Lung (tissue), 11 donors: ENCODE measurements at regions not wholly inside any gene's neighbourhood (a gene's known extent, or its start where the extent isn't known, plus 50 kb on each side); places are given as distances from the start of the nearest gene placed in this dataset.

ENCODE experiments used
- ATAC-seq: fragments of 200-7000 bp; cut with Tn5 transposase; one replicate; pipeline ENCODE4 v1.9.1; 2020; ENCODE audit warnings: moderate number of reproducible peaks; ENCODE audit not compliant: insufficient read depth, low FRiP score
- DNase-seq, 3 donors: peaks; one replicate each; pipeline ENCODE4 v3.0.0-alpha.2; 2013 to 2017
- H3K27ac ChIP-seq, 2 donors: one replicate each; pipeline ENCODE4 v1.5.1; 2013; ENCODE audit warnings: mild to moderate bottlenecking in 2 of 2, moderate library complexity in 2 of 2, control low read depth in 1 of 2, inconsistent platforms in 1 of 2, low read depth in 1 of 2, low read length in 1 of 2
- H3K27me3 ChIP-seq, 3 donors: one replicate each; pipeline ENCODE4 v1.5.1; 2013; ENCODE audit warnings: low read length in 2 of 3; ENCODE audit not compliant: control insufficient read depth in 3 of 3, insufficient read depth in 3 of 3
- H3K36me3 ChIP-seq, 4 donors: one replicate each; pipeline ENCODE4 v1.5.1; 2013; ENCODE audit warnings: low read length in 4 of 4, mild to moderate bottlenecking in 1 of 4, moderate library complexity in 1 of 4; ENCODE audit not compliant: control insufficient read depth in 4 of 4, insufficient read depth in 4 of 4
- H3K4me1 ChIP-seq, 5 donors: one replicate each; pipeline ENCODE4 v1.5.1; 2013; ENCODE audit warnings: low read length in 5 of 5, mild to moderate bottlenecking in 2 of 5, moderate library complexity in 1 of 5; ENCODE audit not compliant: control insufficient read depth in 5 of 5, insufficient read depth in 5 of 5
- H3K4me3 ChIP-seq: one replicate; pipeline ENCODE4 v1.5.1; 2013; ENCODE audit warnings: mild to moderate bottlenecking, control low read depth, moderate library complexity
- H3K9ac ChIP-seq, 2 donors: one replicate each; pipeline ENCODE4 v1.5.1; 2013; ENCODE audit warnings: low read length in 2 of 2, control low read depth in 1 of 2; ENCODE audit not compliant: insufficient read depth in 1 of 2
- H3K9me3 ChIP-seq, 4 donors: one replicate each; pipeline ENCODE4 v1.5.1; 2013; ENCODE audit warnings: low read length in 3 of 4, mild to moderate bottlenecking in 1 of 4, moderate library complexity in 1 of 4; ENCODE audit not compliant: control insufficient read depth in 4 of 4, insufficient read depth in 3 of 4
- WGBS, 2 donors: extraction: QIAGEN DNeasy Blood & Tissue Kit; methylation state at CpG; one replicate each; pipeline ENCODE4 v1.1.7; 2013; 5-methylcytosine and 5-hydroxymethylcytosine counted together
- TF ChIP-seq, protein P1 (sequence below): IDR thresholded peaks from 2 replicates; pipeline ENCODE4 v1.5.1; 2012; ENCODE audit warnings: mild to moderate bottlenecking; ENCODE audit errors: control extremely low read depth, extremely low read depth
- donor health status: control.
- donor health status: control.
- donor health status: Bipolar disorder and iron deficiency.
- donor health status: healthy.
- donor health status: DM: yes; HTN: yes; CAD: no.

DNA sequence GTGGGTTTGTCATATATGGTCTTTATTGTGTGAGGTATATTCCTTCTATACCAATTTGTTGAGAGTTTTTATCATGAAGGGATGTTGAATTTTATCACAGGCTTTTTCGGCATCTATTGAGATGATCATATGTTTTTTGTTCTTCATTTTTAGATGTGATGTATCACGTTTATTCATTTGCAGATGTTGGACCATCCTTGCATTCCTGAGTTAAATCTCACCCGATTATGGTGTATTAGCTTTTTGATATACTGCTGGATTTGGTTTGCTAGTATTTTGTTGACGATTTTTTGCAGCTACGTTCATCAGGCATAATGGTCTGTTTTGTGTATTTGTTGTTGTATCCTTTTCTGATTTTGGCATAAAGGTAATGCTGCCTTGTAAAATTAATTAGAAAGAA lies 311.0 kb downstream of the PTEN start:
- ATAC-seq (no peak), DNase-seq (no peak)
- WGBS, 2 donors = 97 to 98% methylated on average over 5 of the region's 5 CpGs
- H3K27me3 ChIP-seq = no peaks in the 10 kb centered on the region
- peaks cover 0 to 8% (median under 1%) of the 10 kb centered on the region in 4 donors for H3K9me3 ChIP-seq
- H3K27ac ChIP-seq = no peak overlapping the region
- no peak overlapping the region for H3K4me3 ChIP-seq
- H3K36me3 ChIP-seq = no peaks in the 10 kb centered on the region
- H3K9ac ChIP-seq = no peak overlapping the region
- TF ChIP-seq, protein P1, sequence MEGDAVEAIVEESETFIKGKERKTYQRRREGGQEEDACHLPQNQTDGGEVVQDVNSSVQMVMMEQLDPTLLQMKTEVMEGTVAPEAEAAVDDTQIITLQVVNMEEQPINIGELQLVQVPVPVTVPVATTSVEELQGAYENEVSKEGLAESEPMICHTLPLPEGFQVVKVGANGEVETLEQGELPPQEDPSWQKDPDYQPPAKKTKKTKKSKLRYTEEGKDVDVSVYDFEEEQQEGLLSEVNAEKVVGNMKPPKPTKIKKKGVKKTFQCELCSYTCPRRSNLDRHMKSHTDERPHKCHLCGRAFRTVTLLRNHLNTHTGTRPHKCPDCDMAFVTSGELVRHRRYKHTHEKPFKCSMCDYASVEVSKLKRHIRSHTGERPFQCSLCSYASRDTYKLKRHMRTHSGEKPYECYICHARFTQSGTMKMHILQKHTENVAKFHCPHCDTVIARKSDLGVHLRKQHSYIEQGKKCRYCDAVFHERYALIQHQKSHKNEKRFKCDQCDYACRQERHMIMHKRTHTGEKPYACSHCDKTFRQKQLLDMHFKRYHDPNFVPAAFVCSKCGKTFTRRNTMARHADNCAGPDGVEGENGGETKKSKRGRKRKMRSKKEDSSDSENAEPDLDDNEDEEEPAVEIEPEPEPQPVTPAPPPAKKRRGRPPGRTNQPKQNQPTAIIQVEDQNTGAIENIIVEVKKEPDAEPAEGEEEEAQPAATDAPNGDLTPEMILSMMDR = no peak
- no peaks in the 10 kb centered on the region for H3K4me1 ChIP-seq

DNA sequence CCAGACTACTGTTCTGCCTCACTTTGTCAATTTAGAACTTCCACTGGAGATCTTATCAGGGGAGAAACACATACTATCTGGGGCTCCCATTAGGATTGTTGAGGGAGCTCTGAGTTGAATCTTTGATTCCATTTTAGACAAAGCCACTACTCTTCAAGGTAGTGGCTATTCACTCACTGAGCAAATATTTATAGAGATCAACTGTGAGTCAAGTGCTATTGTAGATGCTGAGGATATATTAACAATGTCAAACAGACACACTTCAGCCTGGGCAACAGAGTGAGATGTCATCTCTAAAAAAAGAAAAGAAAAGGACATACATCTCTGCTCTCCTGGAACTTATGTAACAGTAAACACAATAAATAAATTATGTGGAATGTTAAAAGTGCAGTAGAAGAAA lies 315.3 kb downstream of the PTEN start:
- no peak overlapping the region for H3K9ac ChIP-seq
- peaks cover 0 to 8% (median under 1%) of the 10 kb centered on the region in 4 donors for H3K9me3 ChIP-seq
- no peak overlapping the region for H3K27ac ChIP-seq
- no peaks in the 10 kb centered on the region for H3K36me3 ChIP-seq
- H3K4me1 ChIP-seq = peaks cover 0 to 10% (median 0%) of the 10 kb centered on the region in 5 donors
- TF ChIP-seq, protein P1 = no peak
- no peaks in the 10 kb centered on the region for H3K27me3 ChIP-seq
- no peak overlapping the region for H3K4me3 ChIP-seq
- no peak for ATAC-seq
- DNase-seq = no peak

DNA sequence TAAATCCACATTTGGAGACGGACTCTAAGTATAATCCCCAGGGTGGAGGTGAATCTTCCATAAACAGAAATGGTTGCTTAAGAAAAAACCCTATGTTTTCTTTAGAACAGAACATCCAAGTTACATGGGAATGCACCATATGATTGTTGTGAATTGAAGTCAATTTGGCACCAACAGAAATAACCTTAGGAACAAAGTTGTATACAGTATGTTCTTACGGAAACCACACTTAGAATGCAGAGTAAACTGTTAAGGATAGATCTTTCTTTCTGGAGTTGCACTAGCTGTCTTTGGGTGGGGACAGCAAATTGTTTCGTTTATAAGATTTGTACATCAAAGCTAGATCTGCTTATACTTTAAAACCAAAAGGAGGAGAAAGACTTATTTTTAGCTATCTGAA lies 316.4 kb downstream of the PTEN start:
- no peak overlapping the region for H3K9ac ChIP-seq
- H3K27ac ChIP-seq = no peak overlapping the region
- DNase-seq (peak in 2 of 3 donors; percentile 32 to 57), ATAC-seq (no peak)
- peaks cover 0 to 4% (median under 1%) of the 10 kb centered on the region in 4 donors for H3K9me3 ChIP-seq
- H3K4me1 ChIP-seq = peaks cover 0 to 10% (median 0%) of the 10 kb centered on the region in 5 donors
- H3K4me3 ChIP-seq = no peak overlapping the region
- TF ChIP-seq, protein P1 = no peak
- WGBS, 2 donors = 85 to 90% methylated on average over 3 of the region's 3 CpGs
- no peaks in the 10 kb centered on the region for H3K27me3 ChIP-seq
- H3K36me3 ChIP-seq = no peaks in the 10 kb centered on the region

DNA sequence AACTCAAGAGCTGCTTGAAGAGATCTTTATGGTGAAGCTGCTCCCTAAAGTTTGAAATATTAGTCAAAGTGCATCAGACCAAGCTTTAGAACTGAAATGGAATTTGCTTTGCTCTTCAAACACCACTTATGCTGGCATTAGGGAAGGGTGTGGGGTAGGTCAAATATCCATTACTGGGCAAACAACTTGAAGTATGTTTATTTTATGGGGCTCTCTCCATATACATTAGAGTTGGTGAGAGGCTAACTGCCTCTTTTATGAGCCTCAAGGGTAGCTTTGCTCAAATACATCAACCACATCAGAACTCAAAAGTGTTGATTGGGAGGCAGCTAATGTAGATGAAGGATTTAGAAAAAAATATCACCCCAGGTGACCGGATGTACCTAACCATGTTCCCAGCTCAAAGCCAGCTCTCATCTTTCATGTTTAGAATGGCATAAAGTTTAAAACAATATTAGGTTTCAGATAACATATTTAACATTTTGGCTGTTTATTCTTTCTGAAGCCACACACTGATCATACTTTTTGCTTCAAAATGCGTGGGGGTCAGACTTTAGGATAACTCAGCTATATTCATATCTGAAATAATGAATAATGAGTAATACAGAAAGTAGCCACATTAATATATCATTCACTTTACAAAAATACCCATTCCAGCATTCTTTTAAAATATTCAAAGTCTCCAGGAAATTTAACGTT lies 318.6 kb downstream of the PTEN start:
- no peak for ATAC-seq

More for the DNA sequence above, 318.6 kb downstream of the PTEN start:
- TF ChIP-seq, protein P1 = no peak
- H3K27me3 ChIP-seq = no peaks in the 10 kb centered on the region
- WGBS, 2 donors = 57 to 86% methylated on average over 3 of the region's 3 CpGs
- H3K27ac ChIP-seq = no peak overlapping the region
- no peak overlapping the region for H3K4me3 ChIP-seq
- H3K9ac ChIP-seq = no peak overlapping the region
- H3K9me3 ChIP-seq = peaks cover 0 to 1% (median under 1%) of the 10 kb centered on the region in 4 donors
- peaks cover 0 to 21% (median 0%) of the 10 kb centered on the region in 5 donors for H3K4me1 ChIP-seq
- H3K36me3 ChIP-seq = no peaks in the 10 kb centered on the region
- peak in 2 of 3 donors; percentile 37 to 53 for DNase-seq
